ENCODE measurements at regions not wholly inside any gene's neighbourhood (a gene's known extent, or its start where the extent isn't known, plus 50 kb on each side); places are given as distances from the start of the nearest gene placed in this dataset.
A peak's percentile ranks its signal among the peaks of the same experiment; 100 is the strongest.

DNA sequence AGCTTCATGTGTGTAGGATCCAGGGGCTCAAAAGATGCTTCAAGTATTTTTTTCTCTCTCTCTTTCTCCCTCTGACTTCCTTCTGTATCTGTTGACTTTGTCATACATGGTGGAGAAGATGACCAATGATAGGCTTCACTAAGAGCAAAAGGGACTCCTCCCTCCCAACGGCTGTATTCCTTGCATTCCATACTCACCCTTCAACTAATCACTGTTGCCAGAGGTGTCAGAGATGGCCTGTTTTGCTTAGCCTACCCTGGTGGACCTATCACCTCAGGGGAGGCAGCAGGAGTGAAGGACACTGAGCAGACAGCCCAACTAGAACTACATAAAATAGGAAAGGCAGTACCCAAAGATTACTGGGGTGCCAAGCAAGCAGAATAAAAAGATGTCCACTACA, 62.2 kb upstream of the C1QTNF7 start:
- H3K4me2 ChIP-seq, result peak overlapping the region in 1 of 11 experiments; percentile 63; a peak in 1 of 22 replicates
- peaks cover 0 to 41% (median 20%) of the 10 kb centered on the region in 10 experiments; a peak in 12 of 20 replicates for H3K4me1 ChIP-seq
- H3K4me3 ChIP-seq, result no peak overlapping the region
- H3K27ac ChIP-seq, result no peak overlapping the region
- no peaks in the 10 kb centered on the region for H3K9me3 ChIP-seq (replicated peaks in 1 of 11)
- no peaks in the 10 kb centered on the region for H3K36me3 ChIP-seq
- no peak for TF ChIP-seq Cebpa-rat (IDR thresholded peaks at IDR 0.05)
- no peaks in the 10 kb centered on the region for H4K20me1 ChIP-seq
- H3K9ac ChIP-seq, result no peak overlapping the region
- no peaks in the 10 kb centered on the region for H3K27me3 ChIP-seq

DNA sequence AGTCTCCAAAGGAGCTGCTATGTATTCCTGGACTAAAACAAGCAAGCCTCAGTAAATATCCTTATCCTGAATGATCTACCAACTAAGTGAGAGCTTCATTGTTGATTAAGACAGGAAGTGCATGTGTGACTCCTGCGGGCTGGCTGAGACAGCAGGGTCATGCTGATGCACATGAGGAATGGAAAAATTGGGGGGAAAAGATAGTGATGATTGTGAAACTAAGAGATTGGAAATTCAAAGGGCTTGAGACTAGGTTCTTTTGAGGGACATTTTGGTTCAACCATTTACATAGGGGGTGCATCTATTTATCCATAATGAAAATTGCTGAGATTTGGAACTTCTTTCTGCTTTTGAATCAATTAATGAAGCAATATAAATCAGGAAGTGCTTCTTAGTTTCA, 61.1 kb upstream of the C1QTNF7 start:
- Histone ChIP-seq H3K9ac (no peak overlapping the region), H4K20me1 (no peaks in the 10 kb centered on the region), H3K27me3 (no peaks in the 10 kb centered on the region), H3K4me3 (no peak overlapping the region), H3K4me1 (peaks cover 0 to 47% (median 20%) of the 10 kb centered on the region in 10 experiments; a peak in 12 of 20 replicates), H3K9me3 (replicated peaks in 1 of 11) (no peaks in the 10 kb centered on the region; a peak in 1 of 22 replicates), H3K27ac (no peak overlapping the region), H3K36me3 (no peaks in the 10 kb centered on the region), H3K4me2 (peak overlapping the region in 6 of 11 experiments; percentile 1 to 63 (median 38); a peak in 11 of 22 replicates)
- TF ChIP-seq Cebpa-rat (IDR thresholded peaks at IDR 0.05), result no peak

- peaks cover 0 to 7% (median 0%) of the 10 kb centered on the region in 11 experiments; a peak in 2 of 22 replicates for H3K9me3 ChIP-seq (replicated peaks in 1 of 11)
- no peak overlapping the region for H3K4me3 ChIP-seq
- H3K9ac ChIP-seq, result peak overlapping the region in 1 of 11 experiments; percentile 16; a peak in 1 of 22 replicates
- no peaks in the 10 kb centered on the region for H3K27me3 ChIP-seq
- TF ChIP-seq Cebpa-rat (IDR thresholded peaks at IDR 0.05), result no peak
- H3K4me2 ChIP-seq, result peak overlapping the region in 7 of 11 experiments; percentile 25 to 79 (median 55); a peak in 13 of 22 replicates
- H3K4me1 ChIP-seq, result peaks cover 0 to 47% (median 20%) of the 10 kb centered on the region in 10 experiments; a peak in 12 of 20 replicates
- H3K36me3 ChIP-seq, result no peaks in the 10 kb centered on the region
- H3K27ac ChIP-seq, result no peak overlapping the region
- H4K20me1 ChIP-seq, result no peaks in the 10 kb centered on the region
These were observed 59.0 kb upstream of the C1QTNF7 start for GRCh38 chr4:15368856-15369255.

- H3K9me3 ChIP-seq (replicated peaks in 1 of 11), result peaks cover 0 to 7% (median 0%) of the 10 kb centered on the region in 11 experiments; a peak in 2 of 22 replicates
These were observed 57.5 kb upstream of the C1QTNF7 start for GRCh38 chr4:15370296-15370695.

GRCh38 chr4:15373363-15373762, 54.5 kb upstream of the C1QTNF7 start:
- Histone ChIP-seq H3K9me3 (replicated peaks in 1 of 11) (peaks cover 0 to 7% (median 0%) of the 10 kb centered on the region in 11 experiments; a peak in 2 of 22 replicates), H4K20me1 (no peaks in the 10 kb centered on the region), H3K4me3 (no peak overlapping the region), H3K27me3 (no peaks in the 10 kb centered on the region), H3K27ac (no peak overlapping the region), H3K4me1 (peaks cover 15 to 66% (median 34%) of the 10 kb centered on the region in 10 experiments), H3K4me2 (no peak overlapping the region), H3K36me3 (no peaks in the 10 kb centered on the region), H3K9ac (no peak overlapping the region)
- TF ChIP-seq Cebpa-rat (IDR thresholded peaks at IDR 0.05), result no peak

More at GRCh38 chr4:15370296-15370695, 57.5 kb upstream of the C1QTNF7 start:
- Histone ChIP-seq H3K4me3 (no peak overlapping the region), H3K4me1 (peaks cover under 1 to 57% (median 28%) of the 10 kb centered on the region in 10 experiments; a peak in 19 of 20 replicates), H3K9ac (no peak overlapping the region), H3K27me3 (no peaks in the 10 kb centered on the region), H4K20me1 (no peaks in the 10 kb centered on the region), H3K36me3 (no peaks in the 10 kb centered on the region), H3K4me2 (peak overlapping the region in 3 of 11 experiments; percentile 5 to 79 (median 28); a peak in 3 of 22 replicates), H3K27ac (no peak overlapping the region)
- TF ChIP-seq Cebpa-rat (IDR thresholded peaks at IDR 0.05), result no peak

DNA sequence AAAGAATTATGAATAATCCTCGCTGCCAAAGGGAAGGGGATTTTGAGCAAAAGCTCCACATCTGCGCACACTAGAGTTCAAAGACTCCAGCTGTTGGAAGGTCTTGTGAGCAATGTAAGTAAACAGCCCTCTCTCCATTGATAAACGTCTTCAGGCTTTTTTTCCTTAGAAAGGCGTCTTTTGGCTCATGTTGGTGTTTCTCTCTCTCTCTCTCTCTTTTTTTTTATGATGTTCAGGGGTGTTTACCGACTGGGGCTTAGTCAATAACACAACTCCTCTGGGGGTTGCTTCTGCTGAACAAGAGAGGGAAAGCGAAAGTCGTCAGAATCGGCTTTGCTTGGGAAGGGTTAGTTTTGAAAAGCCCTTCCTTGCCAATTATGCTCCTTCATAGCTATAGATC, 53.2 kb upstream of the C1QTNF7 start:
- no peak overlapping the region for H3K4me3 ChIP-seq
- H3K4me1 ChIP-seq, result peaks cover 15 to 58% (median 25%) of the 10 kb centered on the region in 10 experiments
- H3K9me3 ChIP-seq (replicated peaks in 1 of 11), result peaks cover 0 to 7% (median 0%) of the 10 kb centered on the region in 11 experiments; a peak in 5 of 22 replicates
- no peaks in the 10 kb centered on the region for H3K27me3 ChIP-seq
- H3K4me2 ChIP-seq, result peak overlapping the region in 7 of 11 experiments; percentile 23 to 72 (median 66); a peak in 11 of 22 replicates
- no peaks in the 10 kb centered on the region for H3K36me3 ChIP-seq
- no peak for TF ChIP-seq Cebpa-rat (IDR thresholded peaks at IDR 0.05)
- H3K9ac ChIP-seq, result no peak overlapping the region
- H3K27ac ChIP-seq, result no peak overlapping the region
- H4K20me1 ChIP-seq, result no peaks in the 10 kb centered on the region

GRCh38 chr4:15375667-15376066, 52.2 kb upstream of the C1QTNF7 start:
- peak overlapping the region in 8 of 11 experiments; percentile 1 to 57 (median 18); a peak in 9 of 22 replicates for H3K27ac ChIP-seq
- H3K4me1 ChIP-seq, result peaks cover 15 to 49% (median 25%) of the 10 kb centered on the region in 10 experiments
- H3K36me3 ChIP-seq, result no peaks in the 10 kb centered on the region
- H3K27me3 ChIP-seq, result no peaks in the 10 kb centered on the region
- H3K9me3 ChIP-seq (replicated peaks in 1 of 11), result peaks cover 0 to 17% (median 5%) of the 10 kb centered on the region in 11 experiments; a peak in 10 of 22 replicates
- no peak overlapping the region for H3K4me3 ChIP-seq
- H4K20me1 ChIP-seq, result no peaks in the 10 kb centered on the region
- H3K4me2 ChIP-seq, result peak overlapping the region; percentile 48 to 72 (median 62)
- no peak overlapping the region for H3K9ac ChIP-seq
- TF ChIP-seq Cebpa-rat (IDR thresholded peaks at IDR 0.05), result no peak

DNA sequence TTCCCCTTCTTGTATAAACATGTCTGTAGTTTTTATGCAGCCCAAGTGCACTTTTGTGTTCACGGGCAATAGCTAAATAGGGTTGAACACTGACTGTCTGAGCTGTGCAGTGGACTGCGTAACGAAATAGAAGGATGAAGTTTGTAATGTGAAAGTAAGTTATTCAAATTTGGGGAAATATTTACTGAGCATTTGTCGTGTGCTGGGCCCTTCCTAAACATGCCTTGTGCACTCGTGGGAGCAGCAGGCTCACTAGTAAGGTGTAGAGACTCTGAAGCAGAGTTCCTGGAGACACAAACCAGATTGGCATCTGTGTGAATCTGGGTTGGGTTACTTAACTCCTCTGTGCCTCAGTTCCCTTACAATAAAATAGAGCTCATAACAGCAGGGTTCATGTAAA, 51.7 kb upstream of the C1QTNF7 start:
- peaks cover 15 to 44% (median 23%) of the 10 kb centered on the region in 10 experiments for H3K4me1 ChIP-seq
- H4K20me1 ChIP-seq, result no peaks in the 10 kb centered on the region
- peak overlapping the region; percentile 48 to 72 (median 62) for H3K4me2 ChIP-seq
- no peaks in the 10 kb centered on the region for H3K36me3 ChIP-seq
- no peak for TF ChIP-seq Cebpa-rat (IDR thresholded peaks at IDR 0.05)
- peak overlapping the region in 8 of 11 experiments; percentile 1 to 57 (median 18); a peak in 8 of 22 replicates for H3K27ac ChIP-seq
- H3K4me3 ChIP-seq, result no peak overlapping the region
- H3K9ac ChIP-seq, result no peak overlapping the region
- peaks cover 0 to 22% (median 7%) of the 10 kb centered on the region in 11 experiments; a peak in 10 of 22 replicates for H3K9me3 ChIP-seq (replicated peaks in 1 of 11)
- H3K27me3 ChIP-seq, result no peaks in the 10 kb centered on the region

- no peak for TF ChIP-seq Cebpa-rat (IDR thresholded peaks at IDR 0.05)
- H3K9me3 ChIP-seq (replicated peaks in 1 of 11), result peaks cover 0 to 23% (median 7%) of the 10 kb centered on the region in 11 experiments; a peak in 10 of 22 replicates
- no peaks in the 10 kb centered on the region for H4K20me1 ChIP-seq
These were observed 51.2 kb upstream of the C1QTNF7 start for GRCh38 chr4:15376594-15376993.

More at GRCh38 chr4:15376594-15376993, 51.2 kb upstream of the C1QTNF7 start:
- Histone ChIP-seq H3K27ac (peak overlapping the region in 5 of 11 experiments; percentile 7 to 57 (median 39); a peak in 5 of 22 replicates), H3K36me3 (no peaks in the 10 kb centered on the region), H3K9ac (no peak overlapping the region), H3K4me3 (no peak overlapping the region), H3K27me3 (no peaks in the 10 kb centered on the region), H3K4me2 (peak overlapping the region; percentile 48 to 72 (median 62); a peak in 20 of 22 replicates), H3K4me1 (peaks cover 15 to 43% (median 23%) of the 10 kb centered on the region in 10 experiments)
